Activated naive CD4-positive, alpha-beta T cell (primary cell): ENCODE measurements at regions not wholly inside any gene's neighbourhood (a gene's known extent, or its start where the extent isn't known, plus 50 kb on each side); places are given as distances from the start of the nearest gene placed in this dataset.
"Not testable (repeated sequence)": the region's sequence is repeated elsewhere in the genome, so short reads cannot be mapped to it uniquely, and the experiment has no call there.

ENCODE experiments used
- DNase-seq, 4 experiments: peaks; one replicate each; lab custom pipeline; 2025; lab: John Stamatoyannopoulos, UW

GRCh38 chr20:40276301-40276700, 412.7 kb downstream of the MAFB start:
- DNase-seq: no peak

- DNase-seq: no peak
Observed at GRCh38 chr20:40275738-40276137, 413.3 kb downstream of the MAFB start.

- DNase-seq: no peak
Observed at GRCh38 chr20:40274912-40275533, 414.0 kb downstream of the MAFB start.

- not testable (repeated sequence) for DNase-seq
Observed at GRCh38 chr20:40269274-40269673, 419.8 kb downstream of the MAFB start.

GRCh38 chr20:40268321-40269075, 420.5 kb downstream of the MAFB start:
- no peak for DNase-seq

GRCh38 chr20:40265825-40266533, 423.1 kb downstream of the MAFB start:
- DNase-seq: no peak

- no peak for DNase-seq
Observed at GRCh38 chr20:40262219-40262618, 426.8 kb downstream of the MAFB start.

GRCh38 chr20:40258931-40259330, 430.1 kb downstream of the MAFB start:
- no peak for DNase-seq

GRCh38 chr20:40257763-40258162, 431.3 kb downstream of the MAFB start:
- no peak for DNase-seq

GRCh38 chr20:40255365-40255764, 433.7 kb downstream of the MAFB start:
- DNase-seq: no peak

- no peak for DNase-seq
Observed at GRCh38 chr20:40254023-40254772, 434.8 kb downstream of the MAFB start.

GRCh38 chr20:40251284-40251932, 437.6 kb downstream of the MAFB start:
- DNase-seq: no peak

- DNase-seq: no peak
Observed at GRCh38 chr20:40249805-40250204, 439.2 kb downstream of the MAFB start.

GRCh38 chr20:40245829-40246228, 443.2 kb downstream of the MAFB start:
- DNase-seq: no peak

- no peak for DNase-seq
Observed at GRCh38 chr20:40244286-40244685, 444.8 kb downstream of the MAFB start.

GRCh38 chr20:40241596-40242343, 447.3 kb downstream of the MAFB start:
- DNase-seq: no peak

- no peak for DNase-seq
Observed at GRCh38 chr20:40238511-40238910, 450.5 kb downstream of the MAFB start.

GRCh38 chr20:40234593-40234992, 454.4 kb downstream of the MAFB start:
- no peak for DNase-seq

- no peak for DNase-seq
Observed at GRCh38 chr20:40233406-40233805, 455.6 kb downstream of the MAFB start.

- no peak for DNase-seq
Observed at GRCh38 chr20:40232756-40233155, 456.3 kb downstream of the MAFB start.

GRCh38 chr20:40232273-40232672, 456.8 kb downstream of the MAFB start:
- no peak for DNase-seq
